ENCODE measurements at regions not wholly inside any gene's neighbourhood (a gene's known extent, or its start where the extent isn't known, plus 50 kb on each side); places are given as distances from the start of the nearest gene placed in this dataset.

DNA sequence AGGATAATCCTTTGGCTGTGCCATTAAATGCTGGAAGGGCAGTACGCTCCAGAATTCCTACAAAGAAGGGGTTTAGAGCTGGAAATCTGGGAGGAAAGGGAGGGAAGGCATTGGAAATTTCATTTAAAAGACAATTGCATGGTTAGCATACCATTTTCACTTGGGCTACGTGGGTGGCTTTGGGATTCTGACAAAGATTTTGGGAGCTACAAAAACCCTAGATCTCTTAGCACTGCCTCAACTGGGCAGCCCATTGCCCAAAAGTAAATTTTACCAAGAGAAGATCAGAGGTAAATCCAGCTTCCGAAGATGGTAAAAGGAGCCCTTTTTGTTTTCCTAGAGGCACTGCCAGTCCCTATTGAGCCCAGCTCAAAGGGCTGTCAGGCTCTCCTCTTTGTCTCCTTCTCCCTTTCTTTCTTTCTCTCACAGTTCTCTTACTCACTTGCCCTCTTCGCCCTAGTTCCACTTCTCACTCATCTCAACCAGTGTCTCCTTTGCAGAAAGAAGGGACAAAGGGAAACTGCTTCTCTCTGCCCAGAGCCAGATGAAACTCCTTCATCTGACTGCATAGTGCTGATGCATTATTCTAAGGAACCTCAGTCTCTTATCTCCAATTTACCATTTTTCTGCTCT, 125.4 kb upstream of the PLEKHA5 start:
- TF ChIP-seq EZH2 (IDR thresholded peaks at IDR 0.05; ENCODE audit: low read length, unreplicated experiment) (no peak), CTCF (conservative IDR thresholded peaks at IDR 0.05; ENCODE audit: low read depth, low read length) (no peak), EZH2phosphoT487 (IDR thresholded peaks at IDR 0.05; ENCODE audit: borderline replicate concordance, low read length) (no peak)

All from PC-3 (cell line).